Suppressor macrophage treated with lipopolysaccharide for 1 hour (primary cell): ENCODE measurements at regions not wholly inside any gene's neighbourhood (a gene's known extent, or its start where the extent isn't known, plus 50 kb on each side); places are given as distances from the start of the nearest gene placed in this dataset.
A peak's percentile ranks its signal among the peaks of the same experiment; 100 is the strongest.

Experiments used
- DNase-seq, 3 donors: peaks; one replicate each; pipeline ENCODE4 v3.0.0-alpha.2; 2020 to 2022

DNA sequence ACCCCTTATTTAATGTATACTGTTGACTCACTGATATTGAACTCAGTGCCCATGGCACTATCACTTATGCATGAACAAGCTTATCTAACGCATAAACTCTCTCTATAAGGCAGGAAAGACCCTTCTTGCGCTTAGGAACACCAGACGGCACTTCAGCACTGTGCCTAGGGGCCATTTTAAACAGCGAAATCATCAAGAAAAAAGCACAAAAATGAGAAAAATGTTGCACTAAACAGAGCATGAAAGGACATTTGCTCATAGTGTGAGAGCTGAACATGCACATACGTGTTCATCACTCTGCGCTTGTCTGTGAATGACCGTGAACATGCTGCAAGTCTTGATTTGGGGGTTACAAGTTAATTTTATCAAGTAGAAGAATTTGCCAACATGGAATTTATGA, 109.6 kb downstream of the WDR11 start:
- no peak for DNase-seq

DNA sequence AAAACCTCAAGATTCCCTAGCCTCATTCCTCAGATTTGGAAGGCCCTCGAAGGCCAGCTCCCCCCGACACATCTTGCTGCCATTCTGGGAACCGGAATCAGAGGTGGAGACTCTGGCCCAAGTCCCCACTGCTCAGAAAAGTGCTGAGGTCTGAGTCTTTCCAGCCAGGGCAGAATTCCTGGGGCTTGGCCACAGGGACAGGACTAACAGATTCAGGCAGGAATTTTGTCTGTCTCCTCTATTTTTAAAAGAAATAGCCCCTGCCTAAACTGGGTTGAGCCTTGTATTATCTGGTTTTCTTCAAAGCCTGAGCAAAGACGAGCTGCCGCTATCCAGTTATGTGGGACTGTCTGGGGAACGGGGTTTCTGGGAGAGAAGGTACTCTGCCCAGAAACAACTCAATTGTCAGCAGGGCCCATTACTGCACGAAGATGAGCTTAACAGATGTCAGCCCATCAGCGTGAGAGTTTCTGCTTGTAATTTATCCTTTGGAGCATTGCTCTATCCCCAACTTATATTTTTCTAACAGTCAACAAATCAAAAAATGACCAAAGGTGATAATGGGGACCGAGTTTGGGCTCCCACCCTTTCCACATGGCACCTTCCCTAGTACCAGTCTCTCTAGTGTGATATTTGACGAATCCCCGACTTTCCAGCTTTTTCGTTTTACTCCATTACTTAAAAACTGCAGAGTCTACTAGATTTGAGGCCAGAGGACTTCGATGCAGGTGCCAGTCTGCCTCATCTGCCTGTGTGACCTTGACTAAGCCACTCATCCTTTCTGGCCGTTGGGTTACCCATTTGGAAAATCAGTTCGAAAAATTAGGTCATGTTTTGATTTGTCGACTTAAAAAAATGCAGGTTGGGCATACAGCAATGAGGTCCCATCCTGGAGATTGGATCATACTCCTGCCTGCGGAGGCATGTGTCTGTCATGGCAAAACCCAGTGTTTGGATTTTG, 110.9 kb downstream of the WDR11 start:
- DNase-seq, result no peak

- no peak for DNase-seq
These were observed 111.8 kb downstream of the WDR11 start for GRCh38 chr10:120962756-120963593.

GRCh38 chr10:120963594-120964220, 112.5 kb downstream of the WDR11 start:
- no peak for DNase-seq

GRCh38 chr10:120966657-120967045, 115.5 kb downstream of the WDR11 start:
- no peak for DNase-seq

DNA sequence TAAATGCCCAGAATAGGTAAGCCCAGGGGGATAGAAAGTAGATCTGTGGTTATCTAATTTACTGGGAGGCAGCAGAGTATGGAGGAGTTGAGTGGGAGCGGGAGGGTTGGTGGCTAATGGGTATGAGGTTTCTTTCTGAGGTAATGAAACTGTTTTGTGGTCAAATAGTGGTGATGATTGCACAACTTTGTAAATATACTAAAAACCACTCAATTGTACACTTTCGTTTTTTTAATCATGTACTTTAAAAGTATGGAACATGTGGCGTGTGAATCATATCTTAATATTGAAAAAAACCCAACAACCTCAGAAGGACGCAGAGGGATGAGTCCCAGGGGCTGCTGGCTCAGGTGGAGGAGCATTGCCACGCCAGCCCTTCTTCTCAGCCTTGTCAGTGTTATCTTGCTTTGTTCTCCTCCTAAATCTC, 118.1 kb downstream of the WDR11 start:
- peak; percentile 50 to 66 (median 58) for DNase-seq

GRCh38 chr10:120970595-120971529, 119.7 kb downstream of the WDR11 start:
- no peak for DNase-seq

DNA sequence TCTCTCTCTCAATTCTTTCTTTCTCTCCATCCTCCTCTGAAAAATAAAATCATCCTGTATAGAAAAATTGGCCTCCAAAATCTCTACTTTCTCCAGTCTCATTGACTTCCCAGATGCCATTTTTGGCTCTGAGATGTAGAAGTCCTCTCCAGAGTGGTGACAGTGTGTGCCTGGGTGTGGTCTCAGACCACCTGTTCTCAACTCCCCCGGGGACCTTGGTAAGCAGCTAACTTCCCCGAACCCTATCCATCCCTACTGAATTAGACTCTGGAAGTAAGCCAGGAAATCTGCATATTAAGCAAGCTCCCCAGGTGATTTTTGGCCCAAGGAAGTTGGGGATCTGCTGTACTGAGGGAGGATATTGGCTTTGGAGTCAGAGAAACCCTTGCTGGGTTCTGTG, 120.5 kb downstream of the WDR11 start:
- DNase-seq, result no peak

- no peak for DNase-seq
These were observed 121.1 kb downstream of the WDR11 start for GRCh38 chr10:120972259-120972658.

- DNase-seq, result no peak
These were observed 124.1 kb downstream of the WDR11 start for GRCh38 chr10:120975072-120975867.

GRCh38 chr10:120975868-120976225, 124.7 kb downstream of the WDR11 start:
- no peak for DNase-seq

- no peak for DNase-seq
These were observed 126.7 kb downstream of the WDR11 start for GRCh38 chr10:120977897-120978296.

- no peak for DNase-seq
These were observed 127.6 kb downstream of the WDR11 start for GRCh38 chr10:120978589-120979252.

GRCh38 chr10:120979435-120980278, 128.5 kb downstream of the WDR11 start:
- peak in 1 of 3 donors; percentile 10 for DNase-seq

DNA sequence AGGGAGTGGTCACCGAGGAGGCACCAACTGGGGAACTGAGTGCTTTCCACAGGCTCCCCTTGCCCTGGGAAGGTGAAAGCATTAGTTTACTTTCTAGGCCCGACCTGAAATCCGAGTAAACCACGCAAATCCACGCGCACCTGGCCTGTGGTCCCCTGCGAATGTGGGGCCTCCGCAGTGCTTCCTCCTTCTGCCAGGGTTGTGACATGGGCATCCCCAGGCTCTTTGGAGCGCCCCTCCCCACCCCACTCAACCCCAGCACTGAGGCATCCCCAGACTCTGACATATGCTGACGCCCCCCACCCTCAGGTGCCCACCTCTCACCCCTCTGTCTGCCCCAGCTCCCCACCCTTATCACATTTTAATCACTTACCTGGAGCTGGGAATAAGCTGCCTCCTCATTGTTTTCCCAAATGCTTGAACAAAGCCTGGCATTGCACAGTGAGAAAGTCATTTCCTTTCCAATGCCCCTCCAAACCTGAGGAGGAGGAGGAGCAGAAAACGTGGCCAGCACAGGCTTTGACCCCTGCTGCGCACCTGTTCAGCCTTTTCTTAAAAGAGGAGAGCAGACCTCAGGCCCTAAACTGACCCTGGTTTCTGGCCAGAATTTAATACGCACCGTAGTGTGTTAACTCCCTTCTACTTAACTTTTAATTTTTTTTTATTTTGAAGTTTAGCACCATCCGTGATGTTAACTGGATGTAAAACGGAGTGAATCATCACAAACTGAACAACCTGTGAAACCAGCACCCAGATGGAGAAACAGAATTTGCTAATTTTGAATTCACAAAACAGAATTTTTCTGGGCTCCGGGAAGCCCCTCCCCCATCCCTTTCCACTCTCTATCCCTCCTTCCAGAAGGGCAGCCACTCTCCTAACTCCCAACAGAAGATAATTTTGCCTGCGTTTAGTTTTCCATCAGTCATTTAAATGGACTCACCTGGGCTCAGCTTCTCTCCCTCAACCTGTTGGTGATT, 129.4 kb downstream of the WDR11 start:
- DNase-seq, result no peak

GRCh38 chr10:120981601-120982391, 130.6 kb downstream of the WDR11 start:
- no peak for DNase-seq

DNA sequence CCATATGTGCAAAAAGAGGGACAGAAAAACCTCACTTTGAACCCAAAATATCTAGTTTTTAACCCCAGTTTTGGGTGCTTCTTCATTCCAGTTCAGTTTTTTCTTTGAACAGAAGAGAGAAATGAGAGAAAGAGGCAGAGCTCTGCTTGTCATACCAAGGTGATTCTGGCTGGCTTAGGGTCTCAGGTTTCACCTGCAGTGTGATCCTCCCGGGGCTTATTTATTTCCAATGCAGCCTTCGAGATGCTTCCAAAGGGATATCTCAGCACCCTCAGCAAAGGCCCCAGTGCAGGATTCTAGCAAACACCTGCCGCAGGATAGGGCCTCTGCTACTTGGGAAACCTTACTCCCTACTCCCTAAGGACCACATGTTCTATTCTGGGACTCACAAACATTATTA, 131.3 kb downstream of the WDR11 start:
- DNase-seq, result no peak

DNA sequence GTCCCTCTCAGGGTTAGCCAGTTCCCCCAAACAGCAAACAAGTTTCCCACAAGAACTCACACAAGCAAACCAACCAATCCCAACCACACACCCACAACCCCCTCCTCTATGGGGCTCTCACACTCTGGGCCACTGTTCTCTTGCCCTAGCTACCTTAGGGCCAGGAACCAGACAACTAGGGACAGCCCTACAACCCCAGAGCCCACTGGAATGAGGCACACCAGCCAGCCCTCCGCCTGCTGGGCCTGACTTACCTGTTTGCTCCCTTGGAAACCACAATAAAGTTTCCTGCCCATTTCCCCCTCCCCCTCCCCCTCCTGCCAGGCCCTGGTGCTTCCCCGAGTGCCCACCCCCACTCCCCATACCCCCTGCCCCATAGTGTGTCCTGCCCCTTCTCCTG, 132.6 kb downstream of the WDR11 start:
- DNase-seq, result no peak
